SK-N-SH (cell line): ENCODE measurements at regions not wholly inside any gene's neighbourhood (a gene's known extent, or its start where the extent isn't known, plus 50 kb on each side); places are given as distances from the start of the nearest gene placed in this dataset.

Source experiments
- CTCF ChIA-PET: fragments of 300-600, 350-600 bp; formaldehyde crosslinking; extraction: SDS; loops from one replicate; lab custom pipeline; 2021; lab: Yijun Ruan, JAX
- POLR2A ChIA-PET: fragments of 350-600 bp; sonication (Branson Sonifier 250); formaldehyde crosslinking; extraction: SDS; loops from one replicate; lab custom pipeline; 2020; ENCODE audit warnings: antibody characterized with exemption, inconsistent platforms; lab: Yijun Ruan, JAX
- DNase-seq: peaks from one replicate; pipeline ENCODE4 v3.0.0; 2012
- H2AFZ ChIP-seq: fragments of 200-600 bp; sonication (generic); 2 replicates; pipeline ENCODE4 v1.8.1; 2016; ENCODE audit warnings: antibody characterized with exemption, mild to moderate bottlenecking, low read depth
- H3F3A ChIP-seq: fragments of 200-600 bp; sonication (generic); replicated peaks from 2 replicates; pipeline ENCODE3; 2016; ENCODE audit warnings: antibody characterized with exemption, mild to moderate bottlenecking; ENCODE audit not compliant: insufficient read depth
- H3K27ac ChIP-seq, 2 experiments: fragments of 200-500 bp in 1 of 2; fragments of 200-600 bp in 1 of 2; sonication (Bioruptor generic) in 1 of 2; sonication (generic), shearing (Covaris generic) in 1 of 2; 2 replicates each; pipeline versions ENCODE4 v1.5.1 to v1.6.1; 2014 to 2016; ENCODE audit warnings: low read depth in 2 of 2, inconsistent platforms in 1 of 2, low read length in 1 of 2, mild to moderate bottlenecking in 1 of 2, mixed read lengths in 1 of 2
- H3K27me3 ChIP-seq: fragments of 200-600 bp; sonication (generic), shearing (Covaris generic); 2 replicates; pipeline ENCODE4 v1.6.1; 2016; ENCODE audit warnings: mixed run types; ENCODE audit not compliant: insufficient read depth
- H3K36me3 ChIP-seq, 2 experiments: fragments of 200-500 bp in 1 of 2; fragments of 200-600 bp in 1 of 2; sonication (Bioruptor generic) in 1 of 2; sonication (generic) in 1 of 2; replicated peaks in 1 of 2; 2 replicates each; pipeline versions ENCODE3 to v1.5.1; 2014 to 2016; ENCODE audit warnings: low read length in 1 of 2, mild to moderate bottlenecking in 1 of 2; ENCODE audit not compliant: insufficient read depth in 2 of 2, control insufficient read depth in 1 of 2
- H3K4me1 ChIP-seq, 2 experiments: fragments of 200-500 bp in 1 of 2; fragments of 200-600 bp in 1 of 2; sonication (Bioruptor generic) in 1 of 2; sonication (generic), shearing (Covaris generic) in 1 of 2; 2 replicates each; pipeline versions ENCODE4 v1.5.1 to v1.6.1; 2014 to 2016; ENCODE audit warnings: low read depth in 1 of 2, low read length in 1 of 2, mixed run types in 1 of 2; ENCODE audit not compliant: insufficient read depth in 2 of 2, control insufficient read depth in 1 of 2
- H3K4me2 ChIP-seq: fragments of 200-600 bp; sonication (generic), shearing (Covaris generic); 2 replicates; pipeline ENCODE4 v1.6.1; 2017; ENCODE audit warnings: mixed run types
- H3K4me3 ChIP-seq, 2 experiments: fragments of 200-500 bp in 1 of 2; fragments of 200-600 bp in 1 of 2; sonication (Bioruptor generic) in 1 of 2; sonication (generic), shearing (Covaris generic) in 1 of 2; 2 replicates each; pipeline versions ENCODE4 v1.5.1 to v1.8.1; 2014 to 2016; ENCODE audit warnings: low read depth in 2 of 2, inconsistent platforms in 1 of 2, low read length in 1 of 2, mild to moderate bottlenecking in 1 of 2, mixed read lengths in 1 of 2, moderate library complexity in 1 of 2
- H3K79me2 ChIP-seq: fragments of 200-600 bp; sonication (generic); 2 replicates; pipeline ENCODE4 v1.8.1; 2017; ENCODE audit warnings: mild to moderate bottlenecking; ENCODE audit not compliant: insufficient read depth
- H3K9ac ChIP-seq: fragments of 200-600 bp; sonication (generic); 2 replicates; pipeline ENCODE4 v1.6.1; 2017; ENCODE audit warnings: mixed run types
- H3K9me2 ChIP-seq: fragments of 200-600 bp; sonication (generic); 2 replicates; pipeline ENCODE4 v1.6.1; 2017; ENCODE audit warnings: mixed run types
- H3K9me3 ChIP-seq: fragments of 200-600 bp; sonication (generic); 2 replicates; pipeline ENCODE4 v1.6.1; 2017; ENCODE audit warnings: mixed run types, mild to moderate bottlenecking, moderate library complexity
- H4K20me1 ChIP-seq: fragments of 200-600 bp; sonication (generic); 2 replicates; pipeline ENCODE4 v1.6.1; 2017; ENCODE audit warnings: mild to moderate bottlenecking, mixed run types; ENCODE audit not compliant: insufficient read depth
- CHD2 ChIP-seq: fragments of 150-350 bp; IDR thresholded peaks from 2 replicates; pipeline ENCODE4 v1.6.1; 2018; ENCODE audit warnings: low read length; ENCODE audit not compliant: partially characterized antibody
- ELF1 ChIP-seq: IDR thresholded peaks from 2 replicates; pipeline ENCODE4 v1.4.0; 2012
- EP300 ChIP-seq, 2 experiments: IDR thresholded peaks; 2 replicates each; pipeline versions ENCODE4 v1.4.0 to v1.6.1; 2012; ENCODE audit warnings: borderline replicate concordance in 1 of 2, low read depth in 1 of 2, low read length in 1 of 2
- EZH2phosphoT487 ChIP-seq: fragments of 200-600 bp; sonication (generic); IDR thresholded peaks from 2 replicates; pipeline ENCODE4 v1.6.1; 2017; ENCODE audit warnings: low read depth, mixed run types, mild to moderate bottlenecking, antibody characterized with exemption, moderate library complexity, borderline replicate concordance
- FOXJ3 ChIP-seq: sonication (generic); formaldehyde crosslinking; IDR thresholded peaks from 2 replicates; pipeline ENCODE4 v1.5.1; 2020; ENCODE audit warnings: mild to moderate bottlenecking, missing genetic modification reagents
- MEF2A ChIP-seq: IDR thresholded peaks from 2 replicates; pipeline ENCODE4 v1.4.0; 2012; ENCODE audit warnings: low read depth, borderline replicate concordance
- NFIC ChIP-seq: IDR thresholded peaks from 2 replicates; pipeline ENCODE4 v1.4.0; 2012; ENCODE audit warnings: borderline replicate concordance
- POLR2AphosphoS5 ChIP-seq: IDR thresholded peaks from 2 replicates; pipeline ENCODE4 v1.6.1; 2012; ENCODE audit warnings: low read depth, low read length
- RCOR1 ChIP-seq: fragments of 150-350 bp; IDR thresholded peaks from 2 replicates; pipeline ENCODE4 v1.6.1; 2017; ENCODE audit warnings: antibody characterized with exemption, low read length
- SIN3A ChIP-seq: IDR thresholded peaks from 2 replicates; pipeline ENCODE4 v1.6.1; 2012; ENCODE audit warnings: low read depth, mild to moderate bottlenecking, low read length, moderate library complexity, borderline replicate concordance
- TEAD4 ChIP-seq: IDR thresholded peaks from 2 replicates; pipeline ENCODE4 v1.4.0; 2012; ENCODE audit warnings: mild to moderate bottlenecking, borderline replicate concordance; ENCODE audit not compliant: insufficient read depth
- YY1 ChIP-seq: IDR thresholded peaks from 2 replicates; pipeline ENCODE4 v1.4.0; 2012; ENCODE audit warnings: low read depth, mild to moderate bottlenecking
- WGBS: methylation state at CpG from one replicate; pipeline ENCODE4 v1.1.6; 2017; ENCODE audit warnings: low lambda C conversion rate; 5-methylcytosine and 5-hydroxymethylcytosine counted together
- TF ChIP-seq, protein P1 (sequence below): IDR thresholded peaks from 2 replicates; pipeline ENCODE4 v1.4.0; 2012; ENCODE audit warnings: low read depth
- TF ChIP-seq, protein P2 (sequence below): fragments of 200-600 bp; sonication (generic); IDR thresholded peaks from 2 replicates; pipeline ENCODE4 v1.6.1; 2017; ENCODE audit warnings: antibody characterized with exemption, mild to moderate bottlenecking, moderate library complexity
- TF ChIP-seq, protein P3 (sequence below): fragments of 150-350 bp; IDR thresholded peaks from 2 replicates; pipeline ENCODE4 v1.6.1; 2017; ENCODE audit warnings: antibody characterized with exemption, low read length, low read depth, borderline replicate concordance
- TF ChIP-seq, protein P4 (sequence below): IDR thresholded peaks from 2 replicates; pipeline ENCODE4 v1.4.0; 2012; ENCODE audit warnings: low read depth, borderline replicate concordance
- TF ChIP-seq, protein P5 (sequence below): IDR thresholded peaks from 2 replicates; pipeline ENCODE4 v1.4.0; 2012; ENCODE audit warnings: low read depth, borderline replicate concordance
- TF ChIP-seq, protein P6 (sequence below): IDR thresholded peaks from 2 replicates; pipeline ENCODE4 v1.6.1; 2012; ENCODE audit warnings: mild to moderate bottlenecking, low read depth, low read length, moderate library complexity
- TF ChIP-seq, protein P7 (sequence below): fragments of 150-350 bp; IDR thresholded peaks from 2 replicates; pipeline ENCODE4 v1.6.1; 2016; ENCODE audit warnings: mild to moderate bottlenecking, low read depth, low read length

DNA sequence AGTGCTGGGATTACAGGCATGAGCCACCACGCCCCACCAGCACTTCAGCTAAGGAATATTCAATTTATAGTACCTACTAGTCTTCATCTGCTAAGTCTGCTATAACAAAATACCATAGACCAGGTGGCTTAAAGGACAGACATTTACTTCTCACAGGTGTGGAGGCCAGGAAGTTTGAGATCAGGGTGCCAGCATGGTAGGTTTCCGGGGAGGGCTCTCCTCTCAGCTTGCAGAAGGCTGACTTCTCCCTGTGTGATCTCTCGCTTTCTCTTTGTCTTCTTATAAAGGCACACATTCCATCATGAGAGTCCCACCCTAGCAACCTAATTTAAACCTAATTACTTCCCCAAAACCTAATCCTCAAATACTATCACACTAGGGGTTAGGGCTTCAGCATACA is 433.0 kb downstream of the INSC start:
- H4K20me1 ChIP-seq = no peaks in the 10 kb centered on the region
- H3K9me2 ChIP-seq = no peaks in the 10 kb centered on the region
- no peak overlapping the region for H3K27ac ChIP-seq
- H3K4me3 ChIP-seq = no peak overlapping the region
- no peaks in the 10 kb centered on the region for H3K9me3 ChIP-seq
- H3K9ac ChIP-seq = no peak overlapping the region
- no peaks in the 10 kb centered on the region for H3K27me3 ChIP-seq
- DNase-seq = no peak
- H3K4me1 ChIP-seq = peaks cover 0 to 6% of the 10 kb centered on the region in 2 experiments; a peak in 2 of 4 replicates
- POLR2A ChIA-PET = no interaction called here
- no peak overlapping the region for H2AFZ ChIP-seq
- CTCF ChIA-PET = interaction anchor here (0.6 kb wide), 1 partner anchor 1196 kb away, joined by 3 read pairs; no protein-coding TSS in a partner anchor
- no peaks in the 10 kb centered on the region for H3K36me3 ChIP-seq
- H3K4me2 ChIP-seq = no peak overlapping the region
- TF ChIP-seq, protein P1, sequence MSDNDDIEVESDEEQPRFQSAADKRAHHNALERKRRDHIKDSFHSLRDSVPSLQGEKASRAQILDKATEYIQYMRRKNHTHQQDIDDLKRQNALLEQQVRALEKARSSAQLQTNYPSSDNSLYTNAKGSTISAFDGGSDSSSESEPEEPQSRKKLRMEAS = no peak
- TF ChIP-seq, protein P2, sequence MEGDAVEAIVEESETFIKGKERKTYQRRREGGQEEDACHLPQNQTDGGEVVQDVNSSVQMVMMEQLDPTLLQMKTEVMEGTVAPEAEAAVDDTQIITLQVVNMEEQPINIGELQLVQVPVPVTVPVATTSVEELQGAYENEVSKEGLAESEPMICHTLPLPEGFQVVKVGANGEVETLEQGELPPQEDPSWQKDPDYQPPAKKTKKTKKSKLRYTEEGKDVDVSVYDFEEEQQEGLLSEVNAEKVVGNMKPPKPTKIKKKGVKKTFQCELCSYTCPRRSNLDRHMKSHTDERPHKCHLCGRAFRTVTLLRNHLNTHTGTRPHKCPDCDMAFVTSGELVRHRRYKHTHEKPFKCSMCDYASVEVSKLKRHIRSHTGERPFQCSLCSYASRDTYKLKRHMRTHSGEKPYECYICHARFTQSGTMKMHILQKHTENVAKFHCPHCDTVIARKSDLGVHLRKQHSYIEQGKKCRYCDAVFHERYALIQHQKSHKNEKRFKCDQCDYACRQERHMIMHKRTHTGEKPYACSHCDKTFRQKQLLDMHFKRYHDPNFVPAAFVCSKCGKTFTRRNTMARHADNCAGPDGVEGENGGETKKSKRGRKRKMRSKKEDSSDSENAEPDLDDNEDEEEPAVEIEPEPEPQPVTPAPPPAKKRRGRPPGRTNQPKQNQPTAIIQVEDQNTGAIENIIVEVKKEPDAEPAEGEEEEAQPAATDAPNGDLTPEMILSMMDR = no peak
- TF ChIP-seq MEF2A (no peak), NFIC (no peak), EP300 (IDR thresholded peaks at IDR 0.05; ENCODE audit: borderline replicate concordance in 1 of 2, low read depth in 1 of 2, low read length in 1 of 2) (no peak), EZH2phosphoT487 (no peak), YY1 (no peak), FOXJ3 (CRISPR knock-in tag) (no peak), POLR2AphosphoS5 (no peak), RCOR1 (no peak), CHD2 (no peak), TEAD4 (no peak), SIN3A (no peak), ELF1 (no peak)
- TF ChIP-seq, protein P3, sequence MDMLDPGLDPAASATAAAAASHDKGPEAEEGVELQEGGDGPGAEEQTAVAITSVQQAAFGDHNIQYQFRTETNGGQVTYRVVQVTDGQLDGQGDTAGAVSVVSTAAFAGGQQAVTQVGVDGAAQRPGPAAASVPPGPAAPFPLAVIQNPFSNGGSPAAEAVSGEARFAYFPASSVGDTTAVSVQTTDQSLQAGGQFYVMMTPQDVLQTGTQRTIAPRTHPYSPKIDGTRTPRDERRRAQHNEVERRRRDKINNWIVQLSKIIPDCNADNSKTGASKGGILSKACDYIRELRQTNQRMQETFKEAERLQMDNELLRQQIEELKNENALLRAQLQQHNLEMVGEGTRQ = no peak
- TF ChIP-seq, protein P4, sequence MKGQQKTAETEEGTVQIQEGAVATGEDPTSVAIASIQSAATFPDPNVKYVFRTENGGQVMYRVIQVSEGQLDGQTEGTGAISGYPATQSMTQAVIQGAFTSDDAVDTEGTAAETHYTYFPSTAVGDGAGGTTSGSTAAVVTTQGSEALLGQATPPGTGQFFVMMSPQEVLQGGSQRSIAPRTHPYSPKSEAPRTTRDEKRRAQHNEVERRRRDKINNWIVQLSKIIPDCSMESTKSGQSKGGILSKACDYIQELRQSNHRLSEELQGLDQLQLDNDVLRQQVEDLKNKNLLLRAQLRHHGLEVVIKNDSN = no peak
- TF ChIP-seq, protein P5, sequence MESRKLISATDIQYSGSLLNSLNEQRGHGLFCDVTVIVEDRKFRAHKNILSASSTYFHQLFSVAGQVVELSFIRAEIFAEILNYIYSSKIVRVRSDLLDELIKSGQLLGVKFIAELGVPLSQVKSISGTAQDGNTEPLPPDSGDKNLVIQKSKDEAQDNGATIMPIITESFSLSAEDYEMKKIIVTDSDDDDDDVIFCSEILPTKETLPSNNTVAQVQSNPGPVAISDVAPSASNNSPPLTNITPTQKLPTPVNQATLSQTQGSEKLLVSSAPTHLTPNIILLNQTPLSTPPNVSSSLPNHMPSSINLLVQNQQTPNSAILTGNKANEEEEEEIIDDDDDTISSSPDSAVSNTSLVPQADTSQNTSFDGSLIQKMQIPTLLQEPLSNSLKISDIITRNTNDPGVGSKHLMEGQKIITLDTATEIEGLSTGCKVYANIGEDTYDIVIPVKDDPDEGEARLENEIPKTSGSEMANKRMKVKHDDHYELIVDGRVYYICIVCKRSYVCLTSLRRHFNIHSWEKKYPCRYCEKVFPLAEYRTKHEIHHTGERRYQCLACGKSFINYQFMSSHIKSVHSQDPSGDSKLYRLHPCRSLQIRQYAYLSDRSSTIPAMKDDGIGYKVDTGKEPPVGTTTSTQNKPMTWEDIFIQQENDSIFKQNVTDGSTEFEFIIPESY = no peak
- TF ChIP-seq, protein P6, sequence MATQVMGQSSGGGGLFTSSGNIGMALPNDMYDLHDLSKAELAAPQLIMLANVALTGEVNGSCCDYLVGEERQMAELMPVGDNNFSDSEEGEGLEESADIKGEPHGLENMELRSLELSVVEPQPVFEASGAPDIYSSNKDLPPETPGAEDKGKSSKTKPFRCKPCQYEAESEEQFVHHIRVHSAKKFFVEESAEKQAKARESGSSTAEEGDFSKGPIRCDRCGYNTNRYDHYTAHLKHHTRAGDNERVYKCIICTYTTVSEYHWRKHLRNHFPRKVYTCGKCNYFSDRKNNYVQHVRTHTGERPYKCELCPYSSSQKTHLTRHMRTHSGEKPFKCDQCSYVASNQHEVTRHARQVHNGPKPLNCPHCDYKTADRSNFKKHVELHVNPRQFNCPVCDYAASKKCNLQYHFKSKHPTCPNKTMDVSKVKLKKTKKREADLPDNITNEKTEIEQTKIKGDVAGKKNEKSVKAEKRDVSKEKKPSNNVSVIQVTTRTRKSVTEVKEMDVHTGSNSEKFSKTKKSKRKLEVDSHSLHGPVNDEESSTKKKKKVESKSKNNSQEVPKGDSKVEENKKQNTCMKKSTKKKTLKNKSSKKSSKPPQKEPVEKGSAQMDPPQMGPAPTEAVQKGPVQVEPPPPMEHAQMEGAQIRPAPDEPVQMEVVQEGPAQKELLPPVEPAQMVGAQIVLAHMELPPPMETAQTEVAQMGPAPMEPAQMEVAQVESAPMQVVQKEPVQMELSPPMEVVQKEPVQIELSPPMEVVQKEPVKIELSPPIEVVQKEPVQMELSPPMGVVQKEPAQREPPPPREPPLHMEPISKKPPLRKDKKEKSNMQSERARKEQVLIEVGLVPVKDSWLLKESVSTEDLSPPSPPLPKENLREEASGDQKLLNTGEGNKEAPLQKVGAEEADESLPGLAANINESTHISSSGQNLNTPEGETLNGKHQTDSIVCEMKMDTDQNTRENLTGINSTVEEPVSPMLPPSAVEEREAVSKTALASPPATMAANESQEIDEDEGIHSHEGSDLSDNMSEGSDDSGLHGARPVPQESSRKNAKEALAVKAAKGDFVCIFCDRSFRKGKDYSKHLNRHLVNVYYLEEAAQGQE = no peak
- TF ChIP-seq, protein P7, sequence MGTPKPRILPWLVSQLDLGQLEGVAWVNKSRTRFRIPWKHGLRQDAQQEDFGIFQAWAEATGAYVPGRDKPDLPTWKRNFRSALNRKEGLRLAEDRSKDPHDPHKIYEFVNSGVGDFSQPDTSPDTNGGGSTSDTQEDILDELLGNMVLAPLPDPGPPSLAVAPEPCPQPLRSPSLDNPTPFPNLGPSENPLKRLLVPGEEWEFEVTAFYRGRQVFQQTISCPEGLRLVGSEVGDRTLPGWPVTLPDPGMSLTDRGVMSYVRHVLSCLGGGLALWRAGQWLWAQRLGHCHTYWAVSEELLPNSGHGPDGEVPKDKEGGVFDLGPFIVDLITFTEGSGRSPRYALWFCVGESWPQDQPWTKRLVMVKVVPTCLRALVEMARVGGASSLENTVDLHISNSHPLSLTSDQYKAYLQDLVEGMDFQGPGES = no peak
- WGBS = 21% methylated on average over 3 of the region's 3 CpGs
- H3F3A ChIP-seq = no peaks in the 10 kb centered on the region
- no peaks in the 10 kb centered on the region for H3K79me2 ChIP-seq
